ENCODE measurements at regions not wholly inside any gene's neighbourhood (a gene's known extent, or its start where the extent isn't known, plus 50 kb on each side); places are given as distances from the start of the nearest gene placed in this dataset.

DNA sequence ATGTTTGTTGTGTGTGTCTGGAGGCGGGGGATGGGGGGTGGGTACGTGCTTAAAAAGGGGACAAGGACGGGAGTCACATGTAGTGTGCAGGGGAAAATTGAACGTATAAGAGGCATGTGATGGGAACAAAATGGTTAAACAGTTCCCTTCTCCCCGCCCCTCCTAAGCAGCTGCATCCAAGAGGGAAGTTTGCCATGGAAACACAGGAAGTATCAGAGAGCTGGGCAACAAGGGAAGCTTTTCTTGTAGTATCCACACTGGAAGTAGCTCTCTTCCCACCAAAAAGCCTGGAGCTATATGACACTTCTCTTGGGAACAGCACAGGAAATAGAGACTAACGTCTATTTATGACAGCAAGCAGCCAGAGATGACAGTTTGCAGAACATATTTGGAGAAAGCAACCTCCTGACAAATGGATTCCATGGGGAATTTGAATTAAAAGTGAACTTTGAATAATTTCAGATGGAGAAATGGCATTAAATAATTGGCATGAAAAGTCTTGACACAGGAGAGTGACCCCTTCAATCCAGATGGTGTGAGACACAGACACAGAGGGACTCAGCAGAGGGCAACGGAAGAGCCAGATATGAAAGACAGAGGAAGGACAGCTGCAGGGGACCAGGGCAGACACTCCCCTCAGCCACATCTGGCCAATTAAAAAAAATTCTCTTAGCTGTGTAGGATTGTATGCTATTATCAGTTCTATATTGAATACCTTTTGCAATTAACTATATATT is 294.2 kb upstream of the TBL1XR1 start:
- no peak overlapping the region for H3K4me3 ChIP-seq (ENCODE audit: low read length)
- DNase-seq (no peak), ATAC-seq (ENCODE audit: poor library complexity) (no peak)
- peaks cover 22% of the 10 kb centered on the region for H3K4me1 Mint-ChIP-seq (ENCODE audit: low read depth)
- H3K4me3 Mint-ChIP-seq = no peak overlapping the region
- H3K27ac ChIP-seq (ENCODE audit: low read depth in 1 of 2, low read length in 2 of 2) = no peak overlapping the region
- no peaks in the 10 kb centered on the region for H3K36me3 Mint-ChIP-seq (ENCODE audit: low read depth)
- intact Hi-C loops (cut with DNase I, micrococcal nuclease) = no loop called here
- H3K9me3 Mint-ChIP-seq = no peaks in the 10 kb centered on the region
- CTCF ChIA-PET = no interaction called here
- no peaks in the 10 kb centered on the region for H3K9me3 ChIP-seq (ENCODE audit: control insufficient read depth in 1 of 2, insufficient read depth in 1 of 2, low read length in 2 of 2)
- POLR2A ChIA-PET = interaction anchor here (1.0 to 1.5 kb wide), 2 partner anchors 24 to 131 kb away, joined by 3 read pairs; no protein-coding TSS in a partner anchor
- no peaks in the 10 kb centered on the region for H3K36me3 ChIP-seq (ENCODE audit: insufficient read depth, low read length)
- TF ChIP-seq, protein P1, sequence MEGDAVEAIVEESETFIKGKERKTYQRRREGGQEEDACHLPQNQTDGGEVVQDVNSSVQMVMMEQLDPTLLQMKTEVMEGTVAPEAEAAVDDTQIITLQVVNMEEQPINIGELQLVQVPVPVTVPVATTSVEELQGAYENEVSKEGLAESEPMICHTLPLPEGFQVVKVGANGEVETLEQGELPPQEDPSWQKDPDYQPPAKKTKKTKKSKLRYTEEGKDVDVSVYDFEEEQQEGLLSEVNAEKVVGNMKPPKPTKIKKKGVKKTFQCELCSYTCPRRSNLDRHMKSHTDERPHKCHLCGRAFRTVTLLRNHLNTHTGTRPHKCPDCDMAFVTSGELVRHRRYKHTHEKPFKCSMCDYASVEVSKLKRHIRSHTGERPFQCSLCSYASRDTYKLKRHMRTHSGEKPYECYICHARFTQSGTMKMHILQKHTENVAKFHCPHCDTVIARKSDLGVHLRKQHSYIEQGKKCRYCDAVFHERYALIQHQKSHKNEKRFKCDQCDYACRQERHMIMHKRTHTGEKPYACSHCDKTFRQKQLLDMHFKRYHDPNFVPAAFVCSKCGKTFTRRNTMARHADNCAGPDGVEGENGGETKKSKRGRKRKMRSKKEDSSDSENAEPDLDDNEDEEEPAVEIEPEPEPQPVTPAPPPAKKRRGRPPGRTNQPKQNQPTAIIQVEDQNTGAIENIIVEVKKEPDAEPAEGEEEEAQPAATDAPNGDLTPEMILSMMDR (IDR thresholded peaks at IDR 0.05) = no peak
- H3K27me3 ChIP-seq (ENCODE audit: control insufficient read depth in 1 of 2, insufficient read depth in 2 of 2, low read length in 2 of 2) = no peaks in the 10 kb centered on the region
- no peaks in the 10 kb centered on the region for H3K27me3 Mint-ChIP-seq
- H3K27ac Mint-ChIP-seq = no peak overlapping the region
- peaks cover 8% of the 10 kb centered on the region for H3K4me1 ChIP-seq (ENCODE audit: insufficient read depth, low read length)

DNA sequence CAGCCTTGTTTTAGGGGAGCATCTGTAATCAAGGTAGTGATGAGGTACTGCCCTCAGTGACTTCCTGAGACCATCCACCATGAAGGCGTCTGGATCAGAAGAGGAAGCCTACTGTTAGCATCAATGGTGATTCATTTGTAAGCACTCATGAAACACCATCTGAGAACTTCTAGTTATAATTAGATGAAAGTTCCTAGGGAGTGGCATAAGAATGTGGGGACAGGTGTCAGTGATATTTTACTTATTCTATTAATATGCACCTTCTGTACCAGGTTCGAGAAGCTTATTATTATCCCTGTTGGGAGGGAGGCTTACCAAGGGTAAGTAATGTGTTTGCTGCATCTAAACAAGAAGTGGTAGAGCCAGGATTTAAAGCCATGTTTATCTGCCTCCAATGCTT is 295.8 kb upstream of the TBL1XR1 start:
- H3K36me3 Mint-ChIP-seq (ENCODE audit: low read depth) = no peaks in the 10 kb centered on the region
- CTCF ChIA-PET = no interaction called here
- H3K4me3 Mint-ChIP-seq = no peak overlapping the region
- DNase-seq = no peak
- POLR2A ChIA-PET = no interaction called here
- Histone ChIP-seq H3K36me3 (ENCODE audit: insufficient read depth, low read length) (no peaks in the 10 kb centered on the region), H3K4me3 (ENCODE audit: low read length) (no peak overlapping the region), H3K9me3 (ENCODE audit: control insufficient read depth in 1 of 2, insufficient read depth in 1 of 2, low read length in 2 of 2) (no peaks in the 10 kb centered on the region), H3K27ac (ENCODE audit: low read depth in 1 of 2, low read length in 2 of 2) (no peak overlapping the region), H3K27me3 (ENCODE audit: control insufficient read depth in 1 of 2, insufficient read depth in 2 of 2, low read length in 2 of 2) (no peaks in the 10 kb centered on the region), H3K4me1 (ENCODE audit: insufficient read depth, low read length) (peaks cover 8% of the 10 kb centered on the region)
- intact Hi-C loops (cut with DNase I, micrococcal nuclease) = no loop called here
- no peaks in the 10 kb centered on the region for H3K9me3 Mint-ChIP-seq
- no peak overlapping the region for H3K27ac Mint-ChIP-seq
- H3K27me3 Mint-ChIP-seq = no peaks in the 10 kb centered on the region
- TF ChIP-seq, protein P1 (IDR thresholded peaks at IDR 0.05) = no peak
- ATAC-seq (ENCODE audit: poor library complexity) = no peak
- peaks cover 18% of the 10 kb centered on the region for H3K4me1 Mint-ChIP-seq (ENCODE audit: low read depth)

DNA sequence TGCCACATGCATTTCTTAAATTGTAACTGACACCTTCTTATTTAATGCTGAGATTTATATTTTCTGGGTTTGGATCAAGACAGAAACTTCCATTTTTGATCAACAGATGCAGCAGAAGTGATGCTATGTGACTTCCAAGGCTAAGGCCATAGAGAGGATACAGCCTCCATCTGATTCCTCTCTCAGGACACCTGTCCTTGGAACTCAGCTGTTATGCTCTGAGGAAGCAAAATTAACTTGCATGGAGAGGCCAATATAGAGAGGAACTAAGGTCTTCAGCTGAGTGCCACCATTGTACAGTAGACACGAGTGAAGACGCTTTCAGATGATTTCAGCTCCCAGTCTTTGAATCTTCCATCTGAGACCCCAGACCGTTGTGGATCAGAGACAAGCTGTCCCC is 296.9 kb upstream of the TBL1XR1 start:
- POLR2A ChIA-PET = no interaction called here
- TF ChIP-seq, protein P1 (IDR thresholded peaks at IDR 0.05) = no peak
- H3K4me3 Mint-ChIP-seq = no peak overlapping the region

More for the DNA sequence above, 296.9 kb upstream of the TBL1XR1 start:
- H3K9me3 ChIP-seq (ENCODE audit: control insufficient read depth in 1 of 2, insufficient read depth in 1 of 2, low read length in 2 of 2) = no peaks in the 10 kb centered on the region
- Mint-ChIP-seq H3K4me1 (ENCODE audit: low read depth) (peaks cover 7% of the 10 kb centered on the region), H3K27ac (no peak overlapping the region), H3K36me3 (ENCODE audit: low read depth) (no peaks in the 10 kb centered on the region), H3K9me3 (no peaks in the 10 kb centered on the region), H3K27me3 (no peaks in the 10 kb centered on the region)
- no peak overlapping the region for H3K27ac ChIP-seq (ENCODE audit: low read depth in 1 of 2, low read length in 2 of 2)
- no peak for DNase-seq
- no peaks in the 10 kb centered on the region for H3K36me3 ChIP-seq (ENCODE audit: insufficient read depth, low read length)
- CTCF ChIA-PET = no interaction called here
- H3K4me1 ChIP-seq (ENCODE audit: insufficient read depth, low read length) = no peaks in the 10 kb centered on the region
- ATAC-seq (ENCODE audit: poor library complexity) = no peak
- no peak overlapping the region for H3K4me3 ChIP-seq (ENCODE audit: low read length)
- intact Hi-C loops (cut with DNase I, micrococcal nuclease) = no loop called here
- H3K27me3 ChIP-seq (ENCODE audit: control insufficient read depth in 1 of 2, insufficient read depth in 2 of 2, low read length in 2 of 2) = no peaks in the 10 kb centered on the region
